ENCODE measurements at regions not wholly inside any gene's neighbourhood (a gene's known extent, or its start where the extent isn't known, plus 50 kb on each side); places are given as distances from the start of the nearest gene placed in this dataset.

DNA sequence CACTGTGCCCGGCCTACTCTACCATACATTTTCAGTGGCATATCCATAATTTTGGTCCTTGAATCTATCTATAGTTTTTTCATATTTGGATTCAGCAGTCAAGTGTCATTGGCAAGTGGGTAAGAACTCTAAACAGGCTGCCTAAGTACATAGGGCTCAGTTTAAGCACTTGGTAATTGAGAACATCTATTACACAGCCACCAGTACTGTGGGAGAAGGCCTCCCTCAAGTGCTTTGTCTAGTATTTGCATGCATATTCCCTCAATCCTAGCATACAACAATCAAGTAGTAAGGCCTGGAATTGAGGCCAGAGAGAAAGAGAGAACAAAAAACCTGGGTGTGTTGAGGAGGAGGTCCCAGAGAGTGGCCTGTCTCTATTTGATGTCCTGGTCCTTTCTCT is 325.2 kb downstream of the USP25 start:
- no peaks in the 10 kb centered on the region for H3K36me3 ChIP-seq
- H3K27ac ChIP-seq, result no peak overlapping the region
- H3K9me3 ChIP-seq, result no peaks in the 10 kb centered on the region
- no peak for DNase-seq (ENCODE audit: low spot score in 2 of 2)
- H3K27me3 ChIP-seq, result no peaks in the 10 kb centered on the region
- no peak for TF ChIP-seq POLR2A (IDR thresholded peaks at IDR 0.05)
- TF ChIP-seq EP300 (IDR thresholded peaks at IDR 0.05), result no peak
- TF ChIP-seq, protein P1, sequence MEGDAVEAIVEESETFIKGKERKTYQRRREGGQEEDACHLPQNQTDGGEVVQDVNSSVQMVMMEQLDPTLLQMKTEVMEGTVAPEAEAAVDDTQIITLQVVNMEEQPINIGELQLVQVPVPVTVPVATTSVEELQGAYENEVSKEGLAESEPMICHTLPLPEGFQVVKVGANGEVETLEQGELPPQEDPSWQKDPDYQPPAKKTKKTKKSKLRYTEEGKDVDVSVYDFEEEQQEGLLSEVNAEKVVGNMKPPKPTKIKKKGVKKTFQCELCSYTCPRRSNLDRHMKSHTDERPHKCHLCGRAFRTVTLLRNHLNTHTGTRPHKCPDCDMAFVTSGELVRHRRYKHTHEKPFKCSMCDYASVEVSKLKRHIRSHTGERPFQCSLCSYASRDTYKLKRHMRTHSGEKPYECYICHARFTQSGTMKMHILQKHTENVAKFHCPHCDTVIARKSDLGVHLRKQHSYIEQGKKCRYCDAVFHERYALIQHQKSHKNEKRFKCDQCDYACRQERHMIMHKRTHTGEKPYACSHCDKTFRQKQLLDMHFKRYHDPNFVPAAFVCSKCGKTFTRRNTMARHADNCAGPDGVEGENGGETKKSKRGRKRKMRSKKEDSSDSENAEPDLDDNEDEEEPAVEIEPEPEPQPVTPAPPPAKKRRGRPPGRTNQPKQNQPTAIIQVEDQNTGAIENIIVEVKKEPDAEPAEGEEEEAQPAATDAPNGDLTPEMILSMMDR (IDR thresholded peaks at IDR 0.05), result no peak
- no peak for TF ChIP-seq POLR2AphosphoS5 (IDR thresholded peaks at IDR 0.05)
- 86% methylated on average over 1 of the region's 1 CpG for WGBS
- H3K4me1 ChIP-seq, result no peaks in the 10 kb centered on the region
- no peak overlapping the region for H3K4me3 ChIP-seq

DNA sequence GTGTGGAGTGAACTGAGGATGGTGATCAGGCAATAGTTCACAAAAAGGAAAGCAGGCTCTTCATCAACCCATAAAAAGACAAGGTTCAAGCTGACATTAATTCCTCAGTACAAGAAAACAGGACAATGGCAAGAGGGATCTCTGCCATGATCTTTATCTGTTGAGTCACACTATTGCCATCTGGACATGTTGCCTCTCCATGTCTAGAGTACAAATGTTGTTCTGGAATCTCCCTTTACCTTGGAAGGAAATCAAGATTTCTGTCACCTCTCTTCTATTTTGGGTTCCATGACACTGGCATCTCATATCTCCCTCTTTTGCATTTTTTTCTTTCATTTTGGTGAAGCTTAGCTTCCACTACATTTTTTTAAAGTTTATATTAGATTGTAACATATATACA is 329.1 kb downstream of the USP25 start:
- TF ChIP-seq POLR2AphosphoS5 (IDR thresholded peaks at IDR 0.05), result no peak
- TF ChIP-seq, protein P1 (IDR thresholded peaks at IDR 0.05), result no peak
- TF ChIP-seq EP300 (IDR thresholded peaks at IDR 0.05), result no peak
- TF ChIP-seq POLR2A (IDR thresholded peaks at IDR 0.05), result no peak
- H3K9me3 ChIP-seq, result peaks cover 5% of the 10 kb centered on the region
- no peaks in the 10 kb centered on the region for H3K36me3 ChIP-seq
- no peak overlapping the region for H3K27ac ChIP-seq
- H3K27me3 ChIP-seq, result no peaks in the 10 kb centered on the region
- no peak overlapping the region for H3K4me3 ChIP-seq
- no peak for DNase-seq (ENCODE audit: low spot score in 2 of 2)
- no peaks in the 10 kb centered on the region for H3K4me1 ChIP-seq

DNA sequence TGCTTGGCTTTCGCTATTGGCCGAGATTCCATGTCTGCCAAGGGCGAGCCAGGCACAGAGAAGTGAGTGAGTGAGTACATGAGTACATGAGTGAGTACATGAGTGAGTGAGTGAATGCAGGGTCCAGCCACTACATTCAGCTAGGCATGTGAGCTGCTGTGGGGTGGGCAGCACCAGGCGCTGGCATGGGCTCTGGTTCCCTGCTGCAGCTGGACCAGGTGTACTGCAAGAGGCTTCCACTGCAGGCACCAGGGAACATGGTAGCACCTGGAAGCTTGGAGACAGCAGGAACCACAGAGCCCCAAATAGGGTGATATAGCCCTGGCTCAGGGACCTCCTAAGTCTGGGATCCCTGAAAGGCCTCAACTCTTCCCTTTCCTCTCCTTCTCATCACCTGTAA is 330.2 kb downstream of the USP25 start:
- H3K9me3 ChIP-seq, result peaks cover 5% of the 10 kb centered on the region
- no peak for DNase-seq (ENCODE audit: low spot score in 2 of 2)
- H3K27ac ChIP-seq, result no peak overlapping the region
- no peaks in the 10 kb centered on the region for H3K36me3 ChIP-seq
- no peaks in the 10 kb centered on the region for H3K4me1 ChIP-seq
- TF ChIP-seq POLR2AphosphoS5 (IDR thresholded peaks at IDR 0.05), result no peak
- TF ChIP-seq, protein P1 (IDR thresholded peaks at IDR 0.05), result no peak
- TF ChIP-seq POLR2A (IDR thresholded peaks at IDR 0.05), result no peak
- TF ChIP-seq EP300 (IDR thresholded peaks at IDR 0.05), result no peak
- WGBS, result 94% methylated on average over 4 of the region's 4 CpGs
- H3K27me3 ChIP-seq, result no peaks in the 10 kb centered on the region
- no peak overlapping the region for H3K4me3 ChIP-seq

DNA sequence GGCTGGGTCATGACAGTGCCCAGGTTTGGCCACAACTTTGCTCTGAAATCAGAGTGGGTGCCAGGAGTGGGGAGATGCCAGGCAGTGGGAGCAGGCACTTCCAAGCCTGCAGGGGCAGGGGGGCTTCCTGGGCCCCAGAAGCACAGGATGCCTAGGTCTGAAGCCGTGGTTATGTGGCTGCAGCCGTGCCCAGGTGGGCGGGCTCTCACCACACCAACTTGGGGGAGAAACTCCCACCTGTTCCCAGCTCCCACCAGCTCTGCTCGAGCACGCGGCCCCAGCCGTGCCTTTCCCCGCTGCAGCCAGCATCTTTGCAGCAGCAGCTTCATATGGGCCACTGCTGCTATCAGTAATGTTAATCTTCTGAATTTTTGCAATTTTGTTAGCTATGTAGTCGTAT is 331.4 kb downstream of the USP25 start:
- TF ChIP-seq EP300 (IDR thresholded peaks at IDR 0.05) (no peak), POLR2AphosphoS5 (IDR thresholded peaks at IDR 0.05) (no peak), POLR2A (IDR thresholded peaks at IDR 0.05) (no peak)
- TF ChIP-seq, protein P1 (IDR thresholded peaks at IDR 0.05), result no peak
- no peaks in the 10 kb centered on the region for H3K27me3 ChIP-seq
- no peak overlapping the region for H3K27ac ChIP-seq
- no peak for DNase-seq (ENCODE audit: low spot score in 2 of 2)
- H3K36me3 ChIP-seq, result no peaks in the 10 kb centered on the region
- WGBS, result 94% methylated on average over 7 of the region's 9 CpGs
- no peaks in the 10 kb centered on the region for H3K4me1 ChIP-seq
- H3K9me3 ChIP-seq, result peaks cover 5% of the 10 kb centered on the region
- no peak overlapping the region for H3K4me3 ChIP-seq

DNA sequence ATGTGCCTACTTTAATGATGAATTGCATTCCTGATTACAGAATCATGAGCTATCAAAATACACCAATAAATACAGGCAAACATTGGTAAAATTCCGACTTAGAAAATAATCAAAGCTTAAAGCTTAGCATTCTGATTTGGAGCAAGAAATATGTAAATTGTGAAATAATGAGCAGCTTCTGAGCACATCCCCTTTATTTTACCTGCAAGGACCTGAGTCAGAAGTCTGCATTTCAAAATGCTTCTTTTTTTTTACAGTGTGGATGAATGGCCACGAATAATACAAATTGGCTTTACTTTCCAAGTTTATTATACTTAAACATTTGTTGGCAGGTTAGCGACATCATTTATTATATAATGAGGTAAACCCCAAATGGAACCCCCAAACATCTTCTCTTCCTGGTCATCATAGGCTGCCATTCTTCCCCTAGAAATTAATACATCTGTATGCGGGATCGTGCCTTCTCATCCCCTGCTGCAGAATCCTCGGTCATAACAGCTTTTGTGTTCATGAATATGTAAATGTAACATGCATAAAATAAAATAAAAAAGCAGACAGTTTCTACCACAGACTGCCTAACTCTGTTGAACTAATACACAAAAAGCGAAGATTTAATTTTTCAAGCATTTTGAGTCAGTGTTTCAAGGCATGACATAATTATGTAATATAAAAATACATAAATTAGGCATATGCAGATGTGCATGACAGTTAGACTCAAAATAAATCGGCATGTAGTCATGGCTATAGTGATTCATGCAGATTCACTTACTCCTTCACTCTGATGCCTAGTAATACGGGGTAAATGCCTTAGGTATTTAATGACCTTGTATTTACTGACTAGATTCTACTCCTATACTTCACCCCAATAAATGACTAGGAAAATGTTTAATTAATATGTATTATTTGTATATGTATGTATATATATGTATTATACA is 339.7 kb downstream of the USP25 start:
- H3K9me3 ChIP-seq, result no peaks in the 10 kb centered on the region
- no peaks in the 10 kb centered on the region for H3K36me3 ChIP-seq
- peaks cover 13% of the 10 kb centered on the region for H3K4me1 ChIP-seq
- H3K27me3 ChIP-seq, result no peaks in the 10 kb centered on the region
- TF ChIP-seq EP300 (IDR thresholded peaks at IDR 0.05) (no peak), POLR2AphosphoS5 (IDR thresholded peaks at IDR 0.05) (no peak), POLR2A (IDR thresholded peaks at IDR 0.05) (no peak)
- WGBS, result 64% methylated on average over 9 of the region's 9 CpGs
- no peak for DNase-seq (ENCODE audit: low spot score in 2 of 2)
- H3K27ac ChIP-seq, result no peak overlapping the region
- peak overlapping the region; percentile 42 for H3K4me3 ChIP-seq

Data from suprapubic skin (tissue), 4 donors.